GM12872 (cell line): ENCODE measurements at regions not wholly inside any gene's neighbourhood (a gene's known extent, or its start where the extent isn't known, plus 50 kb on each side); places are given as distances from the start of the nearest gene placed in this dataset.

ENCODE experiments used
- TF ChIP-seq, protein P1 (sequence below): IDR thresholded peaks from 3 replicates; pipeline ENCODE4 v1.5.1; 2011; ENCODE audit warnings: low read depth, mild to moderate bottlenecking, low read length, moderate library complexity; ENCODE audit not compliant: insufficient read depth

GRCh38 chr14:62206456-62206855 is 444.2 kb downstream of the SNAPC1 start:
- TF ChIP-seq, protein P1, sequence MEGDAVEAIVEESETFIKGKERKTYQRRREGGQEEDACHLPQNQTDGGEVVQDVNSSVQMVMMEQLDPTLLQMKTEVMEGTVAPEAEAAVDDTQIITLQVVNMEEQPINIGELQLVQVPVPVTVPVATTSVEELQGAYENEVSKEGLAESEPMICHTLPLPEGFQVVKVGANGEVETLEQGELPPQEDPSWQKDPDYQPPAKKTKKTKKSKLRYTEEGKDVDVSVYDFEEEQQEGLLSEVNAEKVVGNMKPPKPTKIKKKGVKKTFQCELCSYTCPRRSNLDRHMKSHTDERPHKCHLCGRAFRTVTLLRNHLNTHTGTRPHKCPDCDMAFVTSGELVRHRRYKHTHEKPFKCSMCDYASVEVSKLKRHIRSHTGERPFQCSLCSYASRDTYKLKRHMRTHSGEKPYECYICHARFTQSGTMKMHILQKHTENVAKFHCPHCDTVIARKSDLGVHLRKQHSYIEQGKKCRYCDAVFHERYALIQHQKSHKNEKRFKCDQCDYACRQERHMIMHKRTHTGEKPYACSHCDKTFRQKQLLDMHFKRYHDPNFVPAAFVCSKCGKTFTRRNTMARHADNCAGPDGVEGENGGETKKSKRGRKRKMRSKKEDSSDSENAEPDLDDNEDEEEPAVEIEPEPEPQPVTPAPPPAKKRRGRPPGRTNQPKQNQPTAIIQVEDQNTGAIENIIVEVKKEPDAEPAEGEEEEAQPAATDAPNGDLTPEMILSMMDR, result no peak

DNA sequence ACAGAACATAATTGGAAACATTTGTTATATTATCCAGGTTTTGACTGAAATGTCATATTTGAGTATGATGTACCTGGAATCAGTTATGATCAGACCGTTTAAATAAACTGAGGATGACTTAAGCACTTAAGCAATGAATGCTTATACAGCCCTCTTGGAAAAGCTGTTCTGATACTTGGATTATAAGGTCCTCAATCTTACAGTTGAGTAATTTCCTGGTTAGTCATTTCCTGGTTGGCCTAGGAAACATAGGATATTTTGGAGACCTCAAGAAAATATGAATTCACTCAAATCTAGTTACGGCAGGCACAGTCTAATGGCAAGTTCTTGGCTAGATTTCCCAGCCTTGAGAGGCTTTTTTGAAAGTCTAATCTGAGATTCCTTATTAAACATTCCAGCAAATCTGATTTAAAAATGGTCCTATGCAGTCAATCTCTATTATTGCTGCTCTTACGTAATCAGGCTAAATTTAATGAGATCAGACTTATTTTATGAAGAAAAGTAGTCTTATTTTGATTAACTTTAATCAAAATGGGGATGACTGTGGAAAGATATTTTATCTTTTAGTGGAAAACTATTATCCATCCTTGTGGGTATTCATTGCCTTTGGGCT is 447.2 kb downstream of the SNAPC1 start:
- TF ChIP-seq, protein P1, result no peak

DNA sequence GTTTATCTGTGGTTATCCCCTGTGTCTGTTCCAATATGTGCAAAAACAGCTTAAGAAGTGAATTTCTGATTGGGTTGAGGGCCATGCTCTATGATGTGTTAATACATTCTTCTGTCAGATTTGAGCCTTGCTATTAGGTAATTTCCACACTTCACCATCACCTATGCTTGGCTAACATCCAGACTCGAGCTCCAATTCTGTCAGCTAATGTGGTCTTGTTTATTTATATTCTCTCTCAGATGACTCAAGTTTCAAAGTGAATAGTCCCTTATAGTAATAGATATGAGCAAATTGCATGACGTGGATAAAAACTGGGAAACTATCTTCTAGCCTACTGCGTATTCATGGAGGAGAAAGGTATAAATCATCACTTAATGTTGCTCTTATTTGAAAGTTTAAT is 451.3 kb downstream of the SNAPC1 start:
- TF ChIP-seq, protein P1, result no peak

- TF ChIP-seq, protein P1, result no peak
These were observed 453.9 kb downstream of the SNAPC1 start for GRCh38 chr14:62216121-62216520.

GRCh38 chr14:62234849-62235248 is 472.6 kb downstream of the SNAPC1 start:
- TF ChIP-seq, protein P1, result no peak

- TF ChIP-seq, protein P1, result no peak
These were observed 482.0 kb downstream of the SNAPC1 start for GRCh38 chr14:62244221-62244620.

GRCh38 chr14:62247266-62247665 is 485.0 kb downstream of the SNAPC1 start:
- TF ChIP-seq, protein P1, result no peak

DNA sequence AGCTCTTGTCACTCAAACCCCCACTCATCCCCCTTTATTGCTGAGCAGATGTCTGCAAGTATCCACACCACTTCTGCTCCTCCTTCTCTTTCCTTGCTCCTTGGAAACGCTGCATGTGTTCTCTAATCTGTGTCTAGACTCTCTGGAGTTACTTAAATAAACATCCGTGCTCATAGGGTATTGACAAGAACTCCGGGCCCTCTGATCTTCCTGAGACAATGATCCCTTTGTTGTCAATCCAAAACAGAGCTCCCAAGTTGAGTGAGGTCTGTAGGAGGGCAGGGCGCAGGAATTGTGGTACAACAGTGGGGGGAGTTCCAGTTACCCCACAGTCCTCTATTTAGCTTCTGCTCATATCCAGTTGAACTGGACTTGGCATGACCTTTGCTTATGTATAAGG is 489.0 kb downstream of the SNAPC1 start:
- TF ChIP-seq, protein P1, result no peak
